GM18519 (cell line): ENCODE measurements at regions not wholly inside any gene's neighbourhood (a gene's known extent, or its start where the extent isn't known, plus 50 kb on each side); places are given as distances from the start of the nearest gene placed in this dataset.
"Not testable (repeated sequence)": the region's sequence is repeated elsewhere in the genome, so short reads cannot be mapped to it uniquely, and the experiment has no call there.

Experiments
- ATAC-seq: cut with Tn5 transposase; IDR thresholded peaks from one replicate; pipeline ENCODE4 v1.9.1; 2021; ENCODE audit warnings: mild to moderate bottlenecking, moderate library complexity; ENCODE audit not compliant: unreplicated experiment, low FRiP score

GRCh38 chr1:234814235-234814634 lies 204.3 kb upstream of the IRF2BP2 start:
- not testable (repeated sequence) for ATAC-seq

GRCh38 chr1:234811824-234812223 lies 201.8 kb upstream of the IRF2BP2 start:
- ATAC-seq: not testable (repeated sequence)

GRCh38 chr1:234810726-234811125 lies 200.7 kb upstream of the IRF2BP2 start:
- ATAC-seq: not testable (repeated sequence)

- not testable (repeated sequence) for ATAC-seq
Measured at GRCh38 chr1:234809854-234810245, 199.9 kb upstream of the IRF2BP2 start.

GRCh38 chr1:234808943-234809853 lies 199.2 kb upstream of the IRF2BP2 start:
- ATAC-seq: not testable (repeated sequence)

- not testable (repeated sequence) for ATAC-seq
Measured at GRCh38 chr1:234808459-234808858, 198.5 kb upstream of the IRF2BP2 start.

- ATAC-seq: not testable (repeated sequence)
Measured at GRCh38 chr1:234807705-234808104, 197.7 kb upstream of the IRF2BP2 start.

- not testable (repeated sequence) for ATAC-seq
Measured at GRCh38 chr1:234802586-234802985, 192.6 kb upstream of the IRF2BP2 start.

- not testable (repeated sequence) for ATAC-seq
Measured at GRCh38 chr1:234801636-234802035, 191.7 kb upstream of the IRF2BP2 start.

- ATAC-seq: not testable (repeated sequence)
Measured at GRCh38 chr1:234801147-234801546, 191.2 kb upstream of the IRF2BP2 start.

GRCh38 chr1:234800563-234800962 lies 190.6 kb upstream of the IRF2BP2 start:
- not testable (repeated sequence) for ATAC-seq

GRCh38 chr1:234799021-234799689 lies 189.2 kb upstream of the IRF2BP2 start:
- ATAC-seq: not testable (repeated sequence)

GRCh38 chr1:234797216-234797615 lies 187.2 kb upstream of the IRF2BP2 start:
- not testable (repeated sequence) for ATAC-seq

- ATAC-seq: not testable (repeated sequence)
Measured at GRCh38 chr1:234796438-234796792, 186.4 kb upstream of the IRF2BP2 start.

GRCh38 chr1:234795711-234796437 lies 185.9 kb upstream of the IRF2BP2 start:
- ATAC-seq: not testable (repeated sequence)

GRCh38 chr1:234795007-234795406 lies 185.0 kb upstream of the IRF2BP2 start:
- ATAC-seq: not testable (repeated sequence)

- not testable (repeated sequence) for ATAC-seq
Measured at GRCh38 chr1:234794452-234794851, 184.5 kb upstream of the IRF2BP2 start.

- ATAC-seq: not testable (repeated sequence)
Measured at GRCh38 chr1:234793924-234794323, 183.9 kb upstream of the IRF2BP2 start.

- not testable (repeated sequence) for ATAC-seq
Measured at GRCh38 chr1:234792221-234792864, 182.4 kb upstream of the IRF2BP2 start.

- not testable (repeated sequence) for ATAC-seq
Measured at GRCh38 chr1:234791615-234792014, 181.6 kb upstream of the IRF2BP2 start.
